ENCODE measurements at regions not wholly inside any gene's neighbourhood (a gene's known extent, or its start where the extent isn't known, plus 50 kb on each side); places are given as distances from the start of the nearest gene placed in this dataset.

DNA sequence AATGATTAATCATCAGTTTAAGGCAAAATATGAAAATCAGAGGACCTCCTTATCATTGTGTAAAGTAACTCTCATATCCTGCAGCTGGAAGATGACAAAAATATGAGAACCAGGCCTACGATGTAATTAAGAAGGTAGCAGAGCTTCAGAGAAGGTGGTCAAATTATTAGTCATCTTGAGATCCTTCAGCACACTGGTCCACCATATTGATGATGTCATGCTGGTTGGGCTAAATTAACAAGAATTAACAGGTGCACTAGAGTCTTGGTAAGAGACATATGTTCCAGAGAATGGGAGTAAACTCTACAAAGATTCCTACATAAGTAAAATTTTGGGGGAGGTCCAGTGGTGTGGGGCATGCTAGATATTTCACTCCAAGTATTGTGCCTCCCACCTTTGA lies 112.8 kb downstream of the OTOR start:
- TF ChIP-seq CTCF (IDR thresholded peaks at IDR 0.05) (no peak), EP300 (IDR thresholded peaks at IDR 0.05) (no peak), POLR2A (IDR thresholded peaks at IDR 0.05) (no peak)
